ENCODE measurements at regions not wholly inside any gene's neighbourhood (a gene's known extent, or its start where the extent isn't known, plus 50 kb on each side); places are given as distances from the start of the nearest gene placed in this dataset.
"Not testable (repeated sequence)": the region's sequence is repeated elsewhere in the genome, so short reads cannot be mapped to it uniquely, and the experiment has no call there.

GRCh38 chr12:25797949-25798348, 160.5 kb upstream of the RASSF8 start:
- DNase-seq = no peak

- DNase-seq = no peak
Measured at GRCh38 chr12:25800101-25800500, 158.4 kb upstream of the RASSF8 start.

GRCh38 chr12:25801734-25802133, 156.7 kb upstream of the RASSF8 start:
- no peak for DNase-seq

GRCh38 chr12:25802143-25802542, 156.3 kb upstream of the RASSF8 start:
- DNase-seq = no peak

- not testable (repeated sequence) for DNase-seq
Measured at GRCh38 chr12:25803029-25803664, 155.3 kb upstream of the RASSF8 start.

GRCh38 chr12:25804286-25804685, 154.2 kb upstream of the RASSF8 start:
- not testable (repeated sequence) for DNase-seq

- DNase-seq = peak; percentile 15
Measured at GRCh38 chr12:25806271-25806670, 152.2 kb upstream of the RASSF8 start.

- DNase-seq = no peak
Measured at GRCh38 chr12:25808604-25809003, 149.9 kb upstream of the RASSF8 start.

- no peak for DNase-seq
Measured at GRCh38 chr12:25810683-25811082, 147.8 kb upstream of the RASSF8 start.

- no peak for DNase-seq
Measured at GRCh38 chr12:25811656-25812126, 146.8 kb upstream of the RASSF8 start.

GRCh38 chr12:25812295-25812694, 146.2 kb upstream of the RASSF8 start:
- DNase-seq = no peak

- no peak for DNase-seq
Measured at GRCh38 chr12:25813843-25814242, 144.6 kb upstream of the RASSF8 start.

- no peak for DNase-seq
Measured at GRCh38 chr12:25816637-25817036, 141.8 kb upstream of the RASSF8 start.

- DNase-seq = no peak
Measured at GRCh38 chr12:25817166-25817565, 141.3 kb upstream of the RASSF8 start.

GRCh38 chr12:25818596-25819390, 139.7 kb upstream of the RASSF8 start:
- no peak for DNase-seq

- DNase-seq = no peak
Measured at GRCh38 chr12:25819691-25820090, 138.8 kb upstream of the RASSF8 start.

GRCh38 chr12:25822281-25822680, 136.2 kb upstream of the RASSF8 start:
- DNase-seq = no peak

GRCh38 chr12:25824734-25825133, 133.7 kb upstream of the RASSF8 start:
- no peak for DNase-seq

GRCh38 chr12:25825446-25825845, 133.0 kb upstream of the RASSF8 start:
- no peak for DNase-seq

- DNase-seq = no peak
Measured at GRCh38 chr12:25827141-25827540, 131.3 kb upstream of the RASSF8 start.

GRCh38 chr12:25827747-25828146, 130.7 kb upstream of the RASSF8 start:
- DNase-seq = no peak

GRCh38 chr12:25828188-25828587, 130.3 kb upstream of the RASSF8 start:
- DNase-seq = no peak

GRCh38 chr12:25829192-25829591, 129.3 kb upstream of the RASSF8 start:
- no peak for DNase-seq

- no peak for DNase-seq
Measured at GRCh38 chr12:25830456-25830855, 128.0 kb upstream of the RASSF8 start.

All from activated CD4-positive, alpha-beta T cell treated with anti-CD3 and anti-CD28 coated beads for 48 hours (primary cell).